Neuronal stem cell (in vitro differentiated cells): ENCODE measurements at regions not wholly inside any gene's neighbourhood (a gene's known extent, or its start where the extent isn't known, plus 50 kb on each side); places are given as distances from the start of the nearest gene placed in this dataset.
A peak's percentile ranks its signal among the peaks of the same experiment; 100 is the strongest.

Source experiments
- DNase-seq: peaks from one replicate; pipeline ENCODE4 v3.0.0-alpha.2; 2013; ENCODE audit warnings: low spot score
- H2AFZ ChIP-seq: one replicate; pipeline ENCODE4 v1.6.1; 2013; ENCODE audit warnings: mild to moderate bottlenecking, low read length, inconsistent platforms
- H2AK5ac ChIP-seq: 2 replicates; pipeline ENCODE4 v1.6.1; 2013; ENCODE audit warnings: low read depth, mild to moderate bottlenecking, inconsistent platforms, low read length, moderate library complexity, mixed read lengths
- H2BK120ac ChIP-seq: 2 replicates; pipeline ENCODE4 v1.6.1; 2013; ENCODE audit warnings: low read depth, mild to moderate bottlenecking, inconsistent platforms, low read length, moderate library complexity, mixed read lengths
- H2BK12ac ChIP-seq: one replicate; pipeline ENCODE4 v1.6.1; 2013; ENCODE audit warnings: low read length, inconsistent platforms
- H2BK15ac ChIP-seq: 2 replicates; pipeline ENCODE4 v1.6.1; 2013; ENCODE audit warnings: mild to moderate bottlenecking, low read length, inconsistent platforms, mixed read lengths
- H2BK5ac ChIP-seq: one replicate; pipeline ENCODE4 v1.6.1; 2013; ENCODE audit warnings: inconsistent platforms, mild to moderate bottlenecking, low read length, moderate library complexity
- H3K14ac ChIP-seq: one replicate; pipeline ENCODE4 v1.6.1; 2013; ENCODE audit warnings: low read length, inconsistent platforms
- H3K18ac ChIP-seq: 2 replicates; pipeline ENCODE4 v1.6.1; 2013; ENCODE audit warnings: low read length, inconsistent platforms
- H3K23ac ChIP-seq: 2 replicates; pipeline ENCODE4 v1.6.1; 2013; ENCODE audit warnings: low read depth, mild to moderate bottlenecking, mixed read lengths, low read length, inconsistent platforms; ENCODE audit not compliant: poor library complexity
- H3K27ac ChIP-seq: replicated peaks from 3 replicates; pipeline ENCODE4 v1.5.1; 2013; ENCODE audit warnings: low read length, inconsistent platforms
- H3K27me3 ChIP-seq, 3 experiments: 2 replicates each; pipeline ENCODE4 v1.6.1; 2013; ENCODE audit warnings: low read length in 3 of 3, mild to moderate bottlenecking in 2 of 3, inconsistent platforms in 1 of 3, low read depth in 1 of 3, mixed read lengths in 1 of 3, moderate library complexity in 1 of 3; ENCODE audit not compliant: control insufficient read depth in 3 of 3, insufficient read depth in 3 of 3
- H3K36me3 ChIP-seq, 2 donors: replicated peaks in 1 of 2; 2 replicates each; pipeline ENCODE4 v1.6.1; 2013; ENCODE audit warnings: low read length in 2 of 2; ENCODE audit not compliant: control insufficient read depth in 2 of 2, insufficient read depth in 2 of 2
- H3K4ac ChIP-seq: 2 replicates; pipeline ENCODE4 v1.6.1; 2013; ENCODE audit warnings: inconsistent platforms, mild to moderate bottlenecking, low read length, moderate library complexity
- H3K4me1 ChIP-seq, 2 donors: 1 replicate in 1 of 2; 2 replicates in 1 of 2; pipeline ENCODE4 v1.6.1; 2013; ENCODE audit warnings: low read length in 2 of 2, low read depth in 1 of 2; ENCODE audit not compliant: control insufficient read depth in 2 of 2, insufficient read depth in 1 of 2
- H3K4me2 ChIP-seq: one replicate; pipeline ENCODE4 v1.6.1; 2013; ENCODE audit warnings: mild to moderate bottlenecking, low read length, inconsistent platforms; ENCODE audit not compliant: insufficient read depth, poor library complexity, severe bottlenecking
- H3K4me3 ChIP-seq, 2 donors: 2 replicates each; pipeline ENCODE4 v1.5.1; 2013; ENCODE audit warnings: low read length in 2 of 2, mild to moderate bottlenecking in 2 of 2, inconsistent platforms in 1 of 2, moderate library complexity in 1 of 2
- H3K79me1 ChIP-seq: one replicate; pipeline ENCODE4 v1.6.1; 2013; ENCODE audit warnings: low read depth, mild to moderate bottlenecking, inconsistent platforms, low read length, moderate library complexity
- H3K9ac ChIP-seq: one replicate; pipeline ENCODE4 v1.6.1; 2013; ENCODE audit warnings: mild to moderate bottlenecking, low read depth, low read length, inconsistent platforms; ENCODE audit not compliant: poor library complexity
- H3K9me3 ChIP-seq, 2 donors: replicated peaks in 1 of 2; 2 replicates each; pipeline versions ENCODE3 to v1.6.1; 2013; ENCODE audit warnings: low read length in 2 of 2, mild to moderate bottlenecking in 2 of 2, inconsistent platforms in 1 of 2, low read depth in 1 of 2, mixed read lengths in 1 of 2, moderate library complexity in 1 of 2; ENCODE audit not compliant: control insufficient read depth in 2 of 2, insufficient read depth in 1 of 2
- H4K8ac ChIP-seq: one replicate; pipeline ENCODE4 v1.6.1; 2013; ENCODE audit warnings: low read depth, mild to moderate bottlenecking, inconsistent platforms, low read length, moderate library complexity
- H4K91ac ChIP-seq: one replicate; pipeline ENCODE4 v1.6.1; 2013; ENCODE audit warnings: low read length, low read depth, mild to moderate bottlenecking, inconsistent platforms; ENCODE audit not compliant: poor library complexity
- WGBS, 2 donors: extraction: QIAGEN DNeasy Blood & Tissue Kit; methylation state at CpG; one replicate each; pipeline ENCODE4 v1.1.7; 2013; ENCODE audit warnings: missing lambda C conversion rate in 2 of 2, mixed read lengths in 1 of 2; ENCODE audit not compliant: insufficient read length in 2 of 2, insufficient replicate concordance in 1 of 2; ENCODE audit errors: extremely low coverage in 2 of 2; 5-methylcytosine and 5-hydroxymethylcytosine counted together

DNA sequence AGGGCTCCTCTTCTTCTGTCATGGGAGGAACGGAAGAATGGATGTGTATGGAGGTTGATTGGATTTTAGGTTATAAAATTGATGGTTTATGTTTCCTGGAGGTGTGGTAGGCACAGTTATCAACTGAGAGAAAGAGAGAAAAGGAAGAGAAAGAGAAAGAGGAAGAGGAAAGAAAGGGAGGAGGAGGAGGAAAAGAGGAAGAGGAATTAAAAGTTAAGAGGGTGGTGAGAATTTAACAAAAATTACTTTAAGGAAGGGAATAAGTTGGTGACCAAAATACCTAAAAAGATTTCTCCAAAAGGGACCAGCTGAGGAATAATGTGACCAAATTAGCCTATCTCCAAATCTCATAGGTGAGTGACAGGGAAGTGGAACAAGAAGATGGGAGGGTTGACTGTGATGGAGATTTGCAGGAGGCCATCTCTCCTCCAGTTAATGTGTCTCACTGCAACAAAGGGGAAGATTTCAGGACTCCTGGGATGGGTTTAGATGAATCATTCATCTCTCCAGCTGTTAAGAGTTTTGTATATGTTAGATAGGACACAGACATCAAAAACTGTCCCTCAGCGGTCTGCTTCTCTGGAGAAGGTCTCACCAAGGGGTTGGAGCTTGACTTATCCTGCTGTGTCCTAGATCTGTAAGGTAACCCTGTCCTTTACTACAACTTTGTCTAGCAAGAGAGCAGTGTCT lies 76.0 kb upstream of the TMC1 start:
- 100% methylated on average over 1 of the region's 2 CpGs; no CpG with 5 or more reads in 1 of the 2 donors for WGBS, 2 donors
- DNase-seq, result no peak

DNA sequence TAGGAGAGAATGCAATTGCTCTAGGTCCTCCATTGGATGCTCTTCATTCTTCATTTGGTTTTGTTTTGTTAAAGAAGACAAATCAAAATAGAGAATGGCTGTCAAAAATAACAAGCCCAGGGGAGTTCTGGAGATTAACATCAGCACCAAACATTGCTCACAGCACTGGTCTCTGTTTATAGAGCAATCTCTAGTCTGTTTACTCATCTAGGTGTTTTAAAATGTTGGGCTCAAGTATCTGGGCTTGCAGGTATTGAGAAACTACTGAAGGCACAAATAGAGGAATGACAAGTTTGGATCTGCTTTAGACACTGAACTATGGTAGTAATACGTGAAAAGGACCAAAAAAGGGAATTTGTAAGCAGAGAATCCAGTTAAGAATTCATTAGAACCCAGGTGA lies 77.0 kb upstream of the TMC1 start:
- Histone ChIP-seq H2AK5ac (no peak overlapping the region), H3K4me2 (no peak overlapping the region), H4K8ac (no peak overlapping the region), H3K4me3 (no peak overlapping the region), H3K9me3 (no peaks in the 10 kb centered on the region), H2BK12ac (no peak overlapping the region), H3K14ac (no peak overlapping the region), H4K91ac (no peak overlapping the region), H3K79me1 (no peaks in the 10 kb centered on the region), H3K27me3 (no peaks in the 10 kb centered on the region), H3K27ac (no peak overlapping the region), H2BK15ac (no peak overlapping the region), H3K4ac (no peak overlapping the region), H3K4me1 (peaks cover 12 to 14% of the 10 kb centered on the region in 2 donors), H2AFZ (no peak overlapping the region), H3K9ac (no peak overlapping the region), H3K36me3 (no peaks in the 10 kb centered on the region), H2BK5ac (no peak overlapping the region), H2BK120ac (no peak overlapping the region), H3K23ac (no peak overlapping the region), H3K18ac (no peak overlapping the region)
- WGBS, 2 donors, result no CpG with 5 or more reads among the region's 1 CpG
- no peak for DNase-seq

More for the DNA sequence above, 76.0 kb upstream of the TMC1 start:
- no peak overlapping the region for H3K23ac ChIP-seq
- no peak overlapping the region for H2BK120ac ChIP-seq
- H3K9me3 ChIP-seq, result no peaks in the 10 kb centered on the region
- H3K4ac ChIP-seq, result no peak overlapping the region
- H3K4me2 ChIP-seq, result no peak overlapping the region
- H3K27me3 ChIP-seq, result no peaks in the 10 kb centered on the region
- no peaks in the 10 kb centered on the region for H3K79me1 ChIP-seq
- no peak overlapping the region for H3K9ac ChIP-seq
- peaks cover 12 to 14% of the 10 kb centered on the region in 2 donors for H3K4me1 ChIP-seq
- no peak overlapping the region for H3K18ac ChIP-seq
- no peak overlapping the region for H2BK15ac ChIP-seq
- H3K27ac ChIP-seq, result no peak overlapping the region
- no peak overlapping the region for H2BK5ac ChIP-seq
- H4K91ac ChIP-seq, result no peak overlapping the region
- H3K36me3 ChIP-seq, result no peaks in the 10 kb centered on the region
- H3K4me3 ChIP-seq, result no peak overlapping the region
- no peak overlapping the region for H2AFZ ChIP-seq
- H2AK5ac ChIP-seq, result no peak overlapping the region
- H4K8ac ChIP-seq, result no peak overlapping the region
- no peak overlapping the region for H3K14ac ChIP-seq
- H2BK12ac ChIP-seq, result no peak overlapping the region

DNA sequence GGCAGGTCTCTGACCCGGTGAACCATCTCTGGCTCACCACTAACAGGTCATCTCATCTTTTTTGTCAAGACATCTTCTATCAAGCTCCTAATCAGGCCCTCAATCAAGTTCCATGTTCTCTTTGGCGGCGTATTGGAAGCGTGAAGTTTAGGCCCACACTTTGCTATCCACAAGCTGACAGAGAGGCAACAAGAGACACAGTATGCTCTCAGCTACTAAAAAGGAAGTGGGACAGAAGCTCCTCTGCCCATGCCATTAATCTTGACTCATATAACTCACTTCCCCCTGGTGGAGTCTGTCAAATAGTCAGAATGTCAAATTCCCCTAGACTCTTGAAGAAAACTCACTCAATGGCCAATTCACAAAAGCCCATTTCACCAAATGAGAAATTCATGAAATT lies 77.6 kb upstream of the TMC1 start:
- Histone ChIP-seq H2BK5ac (no peak overlapping the region), H3K4me1 (peaks cover 12 to 14% of the 10 kb centered on the region in 2 donors), H2BK120ac (no peak overlapping the region), H3K18ac (no peak overlapping the region), H4K8ac (no peak overlapping the region), H2BK12ac (no peak overlapping the region), H3K27ac (no peak overlapping the region), H3K27me3 (no peaks in the 10 kb centered on the region), H3K4me3 (no peak overlapping the region), H3K36me3 (no peaks in the 10 kb centered on the region), H4K91ac (no peak overlapping the region), H3K9ac (no peak overlapping the region), H2BK15ac (no peak overlapping the region), H3K23ac (no peak overlapping the region), H3K9me3 (no peaks in the 10 kb centered on the region), H2AFZ (no peak overlapping the region), H3K4me2 (no peak overlapping the region), H3K4ac (no peak overlapping the region), H2AK5ac (no peak overlapping the region), H3K79me1 (no peaks in the 10 kb centered on the region), H3K14ac (no peak overlapping the region)
- DNase-seq, result no peak
- WGBS, 2 donors, result no CpG with 5 or more reads among the region's 4 CpGs

DNA sequence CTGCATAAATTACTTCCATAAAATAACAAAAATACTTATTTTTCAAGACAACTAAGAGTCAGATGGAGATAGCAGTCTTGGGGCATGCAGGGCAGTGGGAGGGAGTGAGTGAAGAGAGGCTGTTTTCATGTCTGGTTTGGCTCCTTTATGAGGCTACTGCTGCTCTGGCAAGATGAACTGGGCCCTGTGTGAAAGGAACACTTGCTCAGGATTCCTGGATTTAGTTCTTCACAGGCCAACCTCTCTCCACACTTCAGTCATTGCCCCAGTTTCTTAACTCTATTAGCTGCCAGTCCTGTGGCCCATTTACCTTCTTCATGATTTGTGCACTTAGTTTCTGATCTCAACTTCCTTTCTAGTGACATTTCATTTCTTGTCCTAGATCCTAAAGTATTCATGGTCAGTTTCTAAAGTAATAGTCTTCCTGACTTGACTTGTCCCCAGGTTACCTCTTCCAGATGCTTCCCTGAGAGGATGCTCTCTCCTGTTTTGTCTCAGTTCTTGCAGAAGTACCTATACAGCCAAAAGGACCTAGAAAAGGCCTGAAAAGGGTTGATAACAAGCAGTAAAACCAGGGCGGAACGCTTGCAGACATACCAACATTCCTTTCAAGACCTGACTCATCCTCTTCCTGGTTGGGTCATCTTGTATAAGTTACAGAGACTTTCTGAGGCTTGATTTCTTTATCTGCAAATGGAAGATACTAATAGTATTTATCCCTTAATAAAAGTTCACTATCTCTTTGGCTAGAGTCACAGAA lies 77.0 kb upstream of the ZFAND5 start:
- Histone ChIP-seq H3K4ac (no peak overlapping the region), H2BK12ac (no peak overlapping the region), H3K79me1 (no peaks in the 10 kb centered on the region), H3K36me3 (no peaks in the 10 kb centered on the region), H2AK5ac (no peak overlapping the region), H2AFZ (peak overlapping the region; percentile 75), H3K27ac (no peak overlapping the region), H3K23ac (no peak overlapping the region), H2BK120ac (no peak overlapping the region), H4K8ac (no peak overlapping the region), H2BK5ac (no peak overlapping the region), H3K4me2 (no peak overlapping the region), H3K4me3 (no peak overlapping the region), H3K27me3 (no peaks in the 10 kb centered on the region), H3K18ac (no peak overlapping the region), H2BK15ac (no peak overlapping the region), H3K9ac (no peak overlapping the region), H3K4me1 (peaks cover 12 to 14% of the 10 kb centered on the region in 2 donors), H3K9me3 (peaks cover 0 to under 1% of the 10 kb centered on the region in 2 donors), H4K91ac (no peak overlapping the region), H3K14ac (no peak overlapping the region)
- WGBS, 2 donors, result no CpG with 5 or more reads among the region's 2 CpGs
- DNase-seq, result no peak
